GM06990 (cell line): ENCODE measurements at regions not wholly inside any gene's neighbourhood (a gene's known extent, or its start where the extent isn't known, plus 50 kb on each side); places are given as distances from the start of the nearest gene placed in this dataset.

ENCODE experiments used
- DNase-seq: peaks from one replicate; pipeline ENCODE4 v3.0.0-alpha.2; 2011; ENCODE audit not compliant: insufficient read length; ENCODE audit errors: extremely low read depth
- H3K27me3 ChIP-seq: replicated peaks from 2 replicates; pipeline ENCODE4 v1.6.0; 2011; ENCODE audit warnings: low read length; ENCODE audit not compliant: control insufficient read depth, insufficient read depth
- H3K36me3 ChIP-seq: 2 replicates; pipeline ENCODE4 v1.5.1; 2011; ENCODE audit warnings: low read length; ENCODE audit not compliant: control insufficient read depth, insufficient read depth
- H3K4me3 ChIP-seq: replicated peaks from 2 replicates; pipeline ENCODE4 v1.5.1; 2011; ENCODE audit warnings: low read depth, mild to moderate bottlenecking, control low read depth, low read length
- TF ChIP-seq, protein P1 (sequence below): IDR thresholded peaks from 2 replicates; pipeline ENCODE4 v1.5.1; 2011; ENCODE audit warnings: low read length, control low read depth, mild to moderate bottlenecking, inconsistent platforms; ENCODE audit not compliant: insufficient read depth, poor library complexity, severe bottlenecking

DNA sequence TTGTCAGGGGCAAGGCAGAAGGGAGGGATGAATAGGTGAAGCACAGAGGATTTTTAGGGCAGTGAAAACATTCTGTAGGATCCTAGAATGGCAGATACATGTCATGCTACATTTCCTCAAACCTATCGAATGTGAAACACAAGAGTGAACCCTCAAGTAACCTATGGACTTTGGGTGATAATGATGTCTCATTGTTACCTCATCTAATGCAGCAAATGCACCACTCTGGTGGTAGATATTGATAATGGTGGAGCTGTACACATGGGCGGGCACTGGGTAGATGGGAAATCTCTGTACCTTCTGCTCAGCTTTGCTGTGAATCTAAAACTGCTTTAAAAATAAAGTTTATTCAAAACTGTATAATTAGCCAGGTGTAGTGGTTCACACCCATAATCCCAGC, 95.2 kb upstream of the NCK2 start:
- H3K4me3 ChIP-seq, result no peak overlapping the region
- H3K36me3 ChIP-seq, result no peaks in the 10 kb centered on the region
- H3K27me3 ChIP-seq, result no peaks in the 10 kb centered on the region
- TF ChIP-seq, protein P1, sequence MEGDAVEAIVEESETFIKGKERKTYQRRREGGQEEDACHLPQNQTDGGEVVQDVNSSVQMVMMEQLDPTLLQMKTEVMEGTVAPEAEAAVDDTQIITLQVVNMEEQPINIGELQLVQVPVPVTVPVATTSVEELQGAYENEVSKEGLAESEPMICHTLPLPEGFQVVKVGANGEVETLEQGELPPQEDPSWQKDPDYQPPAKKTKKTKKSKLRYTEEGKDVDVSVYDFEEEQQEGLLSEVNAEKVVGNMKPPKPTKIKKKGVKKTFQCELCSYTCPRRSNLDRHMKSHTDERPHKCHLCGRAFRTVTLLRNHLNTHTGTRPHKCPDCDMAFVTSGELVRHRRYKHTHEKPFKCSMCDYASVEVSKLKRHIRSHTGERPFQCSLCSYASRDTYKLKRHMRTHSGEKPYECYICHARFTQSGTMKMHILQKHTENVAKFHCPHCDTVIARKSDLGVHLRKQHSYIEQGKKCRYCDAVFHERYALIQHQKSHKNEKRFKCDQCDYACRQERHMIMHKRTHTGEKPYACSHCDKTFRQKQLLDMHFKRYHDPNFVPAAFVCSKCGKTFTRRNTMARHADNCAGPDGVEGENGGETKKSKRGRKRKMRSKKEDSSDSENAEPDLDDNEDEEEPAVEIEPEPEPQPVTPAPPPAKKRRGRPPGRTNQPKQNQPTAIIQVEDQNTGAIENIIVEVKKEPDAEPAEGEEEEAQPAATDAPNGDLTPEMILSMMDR, result no peak
- DNase-seq, result no peak

DNA sequence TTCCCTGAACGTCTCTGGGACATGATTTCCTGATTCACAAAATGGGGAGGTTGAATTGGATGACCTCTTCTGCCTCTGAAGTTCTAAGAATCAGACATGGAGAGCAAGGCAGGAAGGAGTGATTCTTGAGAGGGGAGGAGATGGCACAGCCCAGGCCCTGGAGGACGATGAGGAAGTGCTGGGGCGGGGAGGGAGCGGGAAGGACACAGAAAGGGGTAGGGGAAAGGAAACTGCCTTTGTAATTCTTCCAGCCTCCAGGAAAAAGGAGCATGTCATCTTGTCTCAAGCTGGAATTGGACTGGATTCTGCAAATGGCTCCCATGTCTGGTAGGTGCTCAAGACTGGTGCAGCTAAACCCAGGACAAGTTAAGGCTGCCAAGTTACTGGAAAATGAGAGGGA, 97.0 kb upstream of the NCK2 start:
- H3K4me3 ChIP-seq, result no peak overlapping the region
- no peak for DNase-seq
- TF ChIP-seq, protein P1, result no peak
- no peaks in the 10 kb centered on the region for H3K36me3 ChIP-seq
- H3K27me3 ChIP-seq, result peaks cover under 1% of the 10 kb centered on the region; the same call in 1 of the 2 replicates

DNA sequence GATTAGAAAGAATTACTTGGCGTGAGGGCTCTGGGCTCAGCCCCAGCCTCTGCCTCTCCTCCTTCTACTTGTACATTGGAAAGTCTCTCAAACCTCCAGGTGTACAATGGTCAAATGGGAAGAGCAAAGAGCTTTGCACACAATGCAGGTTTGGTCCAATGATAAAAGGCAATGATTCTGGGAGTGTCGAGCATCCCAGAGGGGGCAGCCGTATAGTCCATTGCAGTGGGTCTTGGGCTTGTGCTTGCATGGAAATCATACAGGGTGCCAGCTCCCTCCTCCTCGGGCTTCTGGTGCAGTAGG, 98.0 kb upstream of the NCK2 start:
- no peak for DNase-seq

DNA sequence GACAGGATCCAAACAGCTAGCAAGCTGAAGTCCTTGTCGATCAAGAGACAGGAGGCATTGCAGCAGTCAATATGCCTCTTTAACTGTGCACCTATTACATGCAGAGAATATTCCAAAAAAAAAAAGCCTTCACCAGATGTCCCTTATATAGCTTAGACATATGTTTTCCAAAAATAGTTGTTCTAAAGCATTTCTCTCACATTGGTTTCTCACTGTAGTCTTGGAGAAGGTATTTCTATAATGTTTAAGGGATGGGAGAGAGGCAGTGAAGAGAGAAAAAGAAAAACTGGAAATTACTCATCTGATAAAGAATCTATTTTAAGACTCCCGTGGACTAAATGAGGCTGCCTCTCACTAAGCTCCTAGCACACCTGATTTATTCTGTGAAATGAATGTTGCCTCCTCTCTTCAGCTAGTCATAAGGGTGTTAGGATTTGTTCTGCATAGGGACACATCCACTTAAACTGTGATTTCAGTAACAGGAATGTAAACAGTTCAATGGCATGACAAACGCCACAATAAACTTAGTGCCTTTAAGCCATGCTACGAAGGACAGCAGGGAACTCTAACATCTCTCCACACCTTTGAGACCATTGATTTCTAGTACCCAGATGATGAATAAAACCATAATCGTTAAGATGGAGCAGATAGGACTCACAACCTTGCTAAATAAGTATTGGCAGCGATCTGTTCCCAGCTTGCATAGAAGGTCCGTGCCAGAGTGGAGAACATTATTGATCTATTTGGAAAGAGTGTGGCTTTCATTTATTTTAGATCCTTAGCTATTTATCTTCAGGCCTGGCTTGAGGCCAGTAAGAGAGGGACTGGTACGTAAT, 98.6 kb upstream of the NCK2 start:
- peaks cover 2% of the 10 kb centered on the region; the same call in 1 of the 2 replicates for H3K27me3 ChIP-seq
- H3K36me3 ChIP-seq, result no peaks in the 10 kb centered on the region
- TF ChIP-seq, protein P1, result no peak
- H3K4me3 ChIP-seq, result no peak overlapping the region
- no peak for DNase-seq

More for the DNA sequence above, 98.0 kb upstream of the NCK2 start:
- TF ChIP-seq, protein P1, result no peak
- H3K36me3 ChIP-seq, result no peaks in the 10 kb centered on the region
- H3K27me3 ChIP-seq, result peaks cover 2% of the 10 kb centered on the region; the same call in 1 of the 2 replicates
- no peak overlapping the region for H3K4me3 ChIP-seq

DNA sequence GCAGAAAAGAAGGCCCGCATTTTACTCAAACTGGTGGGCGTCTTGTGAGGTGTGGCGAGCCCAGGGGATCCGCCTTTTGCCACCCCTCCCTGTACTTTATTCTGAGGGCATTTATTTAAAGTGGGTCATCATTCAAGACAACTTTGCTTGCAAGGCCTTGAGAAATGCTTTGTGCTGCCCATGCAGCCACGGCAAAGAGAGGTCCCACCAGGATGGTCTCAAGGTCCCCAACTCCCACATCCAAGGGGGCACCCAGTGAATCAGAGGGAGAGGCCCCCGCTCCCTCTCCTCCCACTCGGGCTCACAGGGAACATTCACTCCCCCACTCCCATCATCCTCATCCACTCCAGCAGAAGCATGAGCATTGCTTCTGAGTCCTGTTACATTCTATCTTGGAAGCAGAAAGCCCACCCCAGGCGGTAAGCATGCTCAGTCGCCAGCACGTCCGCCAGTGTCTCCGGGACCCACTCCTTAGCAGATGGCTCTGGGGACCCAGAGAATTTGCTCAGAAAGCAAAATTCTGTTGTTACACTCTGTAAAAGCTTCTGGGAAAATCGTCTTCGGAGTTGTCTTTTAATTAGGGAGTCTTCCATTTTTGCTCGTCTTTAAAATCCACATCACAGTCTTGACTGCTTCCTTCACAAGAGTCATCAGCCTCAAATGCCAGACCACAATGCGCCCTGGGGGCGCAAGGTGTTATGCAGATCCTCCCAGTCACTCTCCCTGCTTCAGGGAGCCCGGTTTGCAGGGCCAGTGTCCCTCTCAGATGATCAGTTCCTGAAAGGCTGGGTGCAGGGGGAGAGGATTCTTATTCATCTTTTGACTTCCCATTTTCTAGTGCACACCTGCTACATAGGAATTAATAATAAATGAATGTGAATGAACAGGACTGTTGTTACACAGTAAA, 99.4 kb upstream of the NCK2 start:
- no peak for DNase-seq
- peaks cover 2% of the 10 kb centered on the region; the same call in 1 of the 2 replicates for H3K27me3 ChIP-seq
- TF ChIP-seq, protein P1, result no peak
- H3K4me3 ChIP-seq, result no peak overlapping the region
- no peaks in the 10 kb centered on the region for H3K36me3 ChIP-seq
